G401 (cell line): ENCODE measurements at regions not wholly inside any gene's neighbourhood (a gene's known extent, or its start where the extent isn't known, plus 50 kb on each side); places are given as distances from the start of the nearest gene placed in this dataset.

ENCODE experiments used
- DNase-seq: peaks from one replicate; pipeline ENCODE4 v3.0.0-alpha.2; 2015; ENCODE audit warnings: low spot score
- in situ Hi-C: cut with HindIII; loops from 2 replicates; pipeline ENCODE4 v1.10.0; 2016; ENCODE audit warnings: low sequenced_read_pairs, mixed read lengths

DNA sequence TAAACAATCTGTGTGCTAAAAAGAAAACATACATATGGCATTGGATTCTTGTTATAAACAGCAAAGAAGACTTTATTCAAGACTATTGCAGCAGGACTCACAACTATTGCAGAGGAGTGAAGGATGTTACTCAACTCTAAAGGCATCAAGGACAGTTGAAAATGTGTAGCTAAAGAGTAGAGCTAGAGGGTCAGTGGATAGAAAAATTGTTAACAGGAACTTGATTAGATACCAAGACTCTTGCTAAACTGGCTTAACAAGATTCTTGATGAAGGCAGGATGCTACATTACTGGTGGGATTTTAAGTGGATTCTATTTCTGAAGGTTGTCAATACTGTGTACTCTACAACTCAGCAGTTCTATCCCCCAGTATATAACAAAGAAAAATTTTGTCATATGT, 1183.3 kb downstream of the SLITRK1 start:
- no peak for DNase-seq
- in situ Hi-C loops, result no loop called here

DNA sequence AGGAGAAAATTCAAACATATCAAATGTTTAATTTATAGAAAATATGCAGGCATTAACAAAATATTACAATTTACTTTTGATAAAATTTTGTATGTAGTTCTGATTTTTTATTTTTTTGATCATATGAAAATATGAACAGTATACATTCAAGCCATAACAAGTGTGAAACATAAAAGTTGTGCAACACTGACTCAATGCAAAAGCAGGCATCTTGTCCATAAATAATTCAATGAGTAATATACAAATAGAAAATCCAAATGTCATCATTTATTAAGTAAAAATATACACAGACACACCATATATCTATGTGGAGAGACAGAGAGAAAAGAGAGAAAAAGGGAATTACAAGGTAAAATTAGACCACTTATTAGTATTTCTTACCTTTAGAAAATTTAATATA, 1183.9 kb downstream of the SLITRK1 start:
- DNase-seq, result no peak
- in situ Hi-C loops, result no loop called here

DNA sequence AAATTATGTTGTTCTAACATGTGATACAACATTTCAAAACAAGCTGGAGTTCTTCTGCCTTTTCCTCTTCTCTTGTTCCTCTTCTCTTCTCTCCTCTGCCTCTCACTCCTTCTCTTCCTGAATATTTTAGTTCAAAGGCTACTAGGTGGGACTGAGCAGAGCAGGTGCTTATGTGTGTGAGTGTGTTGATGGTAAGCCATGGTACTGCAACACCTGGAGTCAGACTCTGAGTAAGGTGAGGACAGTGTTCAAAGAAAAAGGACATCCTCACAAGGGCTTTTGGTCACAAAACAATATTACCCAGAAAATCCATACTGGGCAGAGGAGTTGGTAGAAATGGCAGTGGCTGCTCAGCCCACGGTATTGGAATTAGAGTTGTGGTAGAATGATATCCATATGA, 1188.7 kb downstream of the SLITRK1 start:
- no peak for DNase-seq
- in situ Hi-C loops, result no loop called here

DNA sequence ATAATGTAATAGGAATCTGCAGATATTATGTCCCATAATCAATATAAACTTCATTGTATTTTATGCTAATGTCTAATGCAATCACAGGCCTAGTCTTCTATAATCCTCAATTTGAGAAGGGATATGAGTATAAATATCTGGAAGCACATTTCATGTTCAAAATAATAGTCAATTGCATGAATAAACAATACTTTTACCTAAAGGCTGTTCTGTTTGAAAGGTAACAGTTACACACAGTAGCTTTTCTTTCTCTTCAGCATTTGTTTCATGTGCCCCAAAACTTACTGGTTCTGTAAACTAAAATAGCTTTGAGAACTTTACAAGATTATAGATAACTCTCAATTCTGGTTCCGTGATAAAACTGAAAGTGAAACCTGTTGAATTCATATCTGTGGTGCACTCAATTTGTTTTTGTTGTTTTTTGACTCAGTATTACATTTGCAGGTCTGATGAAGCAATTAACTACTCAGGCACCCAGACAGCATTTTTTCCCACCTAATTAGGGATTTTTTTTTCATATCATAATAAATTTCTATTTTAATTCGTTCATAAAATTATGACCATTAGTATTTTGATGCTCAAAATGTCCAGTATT, 1193.8 kb downstream of the SLITRK1 start:
- DNase-seq, result no peak
- in situ Hi-C loops, result no loop called here

DNA sequence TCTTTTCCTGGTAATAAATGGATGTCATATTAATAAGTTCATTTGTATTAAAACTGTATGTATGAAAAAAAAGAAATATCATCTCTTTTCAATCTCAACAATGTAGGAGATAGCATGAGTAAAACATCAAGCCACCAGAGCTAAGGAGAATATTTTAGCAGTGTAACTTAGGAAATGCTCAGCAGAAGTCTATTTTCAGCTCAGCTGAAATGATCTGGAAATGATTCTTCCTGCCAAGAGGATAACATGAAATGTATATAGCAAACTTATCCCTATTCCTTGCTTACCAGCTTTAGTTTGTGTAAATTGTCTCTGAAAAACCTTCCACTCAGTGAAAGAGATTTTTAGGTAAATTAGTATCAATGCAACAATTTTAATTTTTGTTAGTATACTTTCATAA, 1194.4 kb downstream of the SLITRK1 start:
- in situ Hi-C loops, result no loop called here
- no peak for DNase-seq

DNA sequence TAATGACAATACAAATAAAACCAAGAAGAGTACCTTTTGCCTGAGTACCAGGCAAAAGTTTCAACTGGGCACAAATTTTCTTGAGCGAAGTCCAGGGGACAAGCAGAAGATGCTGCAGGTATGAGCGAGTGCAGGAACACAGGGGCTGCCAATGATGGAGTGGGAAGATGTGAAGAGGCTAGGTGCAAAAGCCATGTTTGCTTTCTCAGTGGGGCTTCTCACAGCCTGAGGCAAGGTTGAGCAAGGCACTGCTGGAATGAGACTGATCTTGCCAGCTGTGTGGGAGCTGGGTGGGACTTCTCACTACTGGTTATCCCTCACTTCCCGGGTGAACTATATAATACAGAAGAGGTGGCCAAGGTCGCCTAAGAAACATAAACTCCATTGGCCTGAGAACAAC, 1200.7 kb downstream of the SLITRK1 start:
- in situ Hi-C loops, result no loop called here
- DNase-seq, result no peak

DNA sequence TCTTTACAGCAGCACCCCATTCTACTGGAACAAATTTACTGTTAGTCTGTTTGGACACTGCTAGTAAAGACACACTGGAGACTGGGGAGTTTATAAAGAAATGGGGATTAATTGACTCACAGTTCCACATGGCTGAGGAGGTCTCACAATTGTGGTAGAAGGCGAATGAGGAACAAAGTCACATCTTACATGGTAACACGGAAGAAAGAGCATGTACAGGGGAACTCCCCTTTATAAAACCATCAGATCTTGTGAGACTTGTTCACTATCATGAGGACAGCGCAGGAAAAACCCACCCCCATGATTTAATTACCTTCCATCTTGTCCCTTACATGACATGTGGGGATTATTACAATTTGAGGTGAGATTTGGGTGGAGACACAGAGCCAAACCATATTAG, 1204.2 kb downstream of the SLITRK1 start:
- DNase-seq, result no peak
- in situ Hi-C loops, result no loop called here

DNA sequence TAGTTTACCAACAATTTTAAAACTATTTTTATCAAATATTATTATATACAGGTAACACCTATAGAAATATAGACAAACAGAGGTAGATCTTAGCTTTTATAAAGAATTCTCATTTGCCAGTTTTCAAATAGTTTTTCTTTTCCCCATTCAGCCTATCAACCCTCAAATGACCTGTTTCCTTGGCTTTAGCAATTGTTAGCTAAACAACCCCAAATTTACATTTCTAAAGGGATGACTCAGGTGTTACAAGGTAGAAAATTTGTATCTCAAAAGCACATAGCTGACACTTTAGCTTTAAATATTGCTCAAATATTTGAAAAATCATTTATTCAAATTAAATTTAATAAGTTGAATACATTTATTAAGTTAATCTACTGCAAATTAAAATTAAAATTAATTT, 1207.2 kb downstream of the SLITRK1 start:
- in situ Hi-C loops, result no loop called here
- DNase-seq, result no peak

DNA sequence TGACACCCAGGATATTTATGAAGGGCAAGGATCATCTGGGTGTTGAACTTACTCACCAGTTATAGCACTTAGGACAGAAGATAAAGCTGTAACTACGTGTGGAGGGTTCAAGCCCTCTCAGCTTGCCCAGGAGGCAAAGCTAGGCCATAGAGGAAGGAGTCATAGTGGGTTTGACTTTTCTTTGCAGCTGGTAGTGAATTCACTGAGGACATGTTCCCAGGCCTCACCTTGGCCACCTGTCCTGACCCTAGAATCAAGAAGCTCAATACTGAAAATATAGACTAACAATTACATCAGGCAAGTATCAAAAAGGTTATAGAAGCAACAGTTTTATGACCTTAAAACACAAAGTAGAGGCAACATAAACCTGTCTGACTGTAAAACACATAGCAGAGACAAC, 1207.7 kb downstream of the SLITRK1 start:
- in situ Hi-C loops, result no loop called here
- no peak for DNase-seq

DNA sequence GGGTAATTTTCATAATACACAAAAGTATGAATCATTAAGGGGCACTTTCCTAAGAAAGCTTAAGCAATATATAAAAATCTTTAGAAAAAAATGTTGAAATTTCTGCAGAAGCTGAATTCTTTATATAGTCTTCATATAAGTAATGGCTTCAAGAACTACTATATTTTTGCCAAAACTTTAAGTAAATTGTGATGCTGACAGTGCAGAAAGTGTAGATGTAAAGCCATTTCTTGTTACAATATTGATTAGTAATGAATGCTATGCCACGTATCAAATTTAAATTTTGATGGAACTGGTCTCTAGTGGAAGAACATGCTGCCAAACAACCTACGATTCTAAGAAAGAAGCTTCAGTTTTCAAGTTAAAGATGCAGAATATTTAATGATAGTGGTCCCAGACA, 1210.0 kb downstream of the SLITRK1 start:
- no peak for DNase-seq
- in situ Hi-C loops, result no loop called here

DNA sequence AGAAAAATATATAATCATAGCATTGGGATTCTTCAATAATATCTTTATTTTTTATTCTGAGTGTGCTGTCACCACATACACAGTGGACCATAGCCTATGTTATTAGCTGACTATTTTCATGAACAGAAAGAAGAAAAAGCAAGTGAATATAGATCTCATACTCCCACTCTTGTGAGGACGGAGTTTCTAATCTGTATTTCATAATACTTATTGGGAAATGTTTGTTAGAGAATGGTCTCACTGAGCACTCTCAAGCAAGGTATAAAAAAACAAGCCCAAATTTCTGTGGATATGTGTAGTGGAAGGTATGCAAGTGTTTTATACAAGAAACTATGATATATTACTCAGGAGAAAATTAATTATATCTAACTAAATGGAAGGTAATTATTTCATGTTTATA, 1218.1 kb downstream of the SLITRK1 start:
- in situ Hi-C loops, result no loop called here
- no peak for DNase-seq

DNA sequence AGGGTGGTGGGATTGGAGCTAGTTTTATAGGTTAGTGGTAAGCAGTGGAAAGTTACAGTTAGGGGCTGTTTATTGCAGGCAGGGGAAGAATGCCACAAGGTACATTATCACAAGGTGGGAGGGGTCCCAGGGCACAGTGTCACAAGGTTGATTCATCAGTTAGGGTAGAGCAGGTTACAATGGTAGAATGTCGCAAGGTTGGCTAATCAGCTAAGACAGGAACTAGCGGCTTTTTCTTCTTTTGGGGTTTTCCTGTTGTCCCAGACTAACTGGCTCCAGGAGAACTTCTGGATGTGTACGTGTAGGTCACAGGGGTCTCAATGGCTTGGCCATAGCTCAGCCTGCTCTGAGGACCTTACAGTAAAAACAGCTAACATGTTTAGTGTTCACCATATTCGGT, 1221.1 kb downstream of the SLITRK1 start:
- DNase-seq, result no peak
- in situ Hi-C loops, result no loop called here

DNA sequence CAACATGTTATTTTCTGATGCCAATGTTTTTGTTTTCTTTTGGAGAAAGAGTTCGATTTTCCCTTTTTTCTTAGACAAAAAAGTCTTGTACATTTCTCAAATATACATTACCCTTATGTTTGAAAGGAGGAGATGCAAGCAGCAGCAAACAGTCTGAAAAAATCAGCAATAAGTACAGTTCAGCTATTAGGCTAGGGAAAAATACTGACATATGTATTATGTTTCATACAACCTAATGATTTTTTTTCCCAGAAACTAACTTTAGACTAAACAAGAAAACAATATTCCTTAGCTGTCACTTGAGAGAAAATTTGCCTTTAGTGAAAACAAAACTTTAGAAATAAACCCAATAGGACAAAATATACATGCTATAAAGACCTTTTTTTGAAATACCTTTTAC, 1223.5 kb downstream of the SLITRK1 start:
- no peak for DNase-seq
- in situ Hi-C loops, result no loop called here

DNA sequence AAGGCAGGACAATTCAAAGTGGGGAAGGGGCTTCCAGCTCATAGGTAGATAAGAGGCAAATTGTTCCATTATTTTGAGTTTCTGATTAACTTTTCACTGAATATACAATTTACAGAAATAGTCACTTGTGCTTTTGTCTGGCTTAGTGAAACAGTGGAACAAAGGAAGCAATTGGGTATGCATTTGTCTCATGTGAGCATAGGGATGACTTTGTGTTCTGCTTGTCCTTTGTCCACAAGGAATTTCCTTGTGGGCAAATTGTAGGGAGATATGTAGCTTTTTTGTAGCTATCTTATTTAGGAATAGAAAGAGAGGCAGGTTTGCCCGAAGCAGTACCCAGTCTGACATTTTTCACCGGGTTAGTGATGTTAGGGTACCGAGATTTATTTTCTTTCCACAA, 1224.8 kb downstream of the SLITRK1 start:
- DNase-seq, result no peak
- in situ Hi-C loops, result no loop called here

DNA sequence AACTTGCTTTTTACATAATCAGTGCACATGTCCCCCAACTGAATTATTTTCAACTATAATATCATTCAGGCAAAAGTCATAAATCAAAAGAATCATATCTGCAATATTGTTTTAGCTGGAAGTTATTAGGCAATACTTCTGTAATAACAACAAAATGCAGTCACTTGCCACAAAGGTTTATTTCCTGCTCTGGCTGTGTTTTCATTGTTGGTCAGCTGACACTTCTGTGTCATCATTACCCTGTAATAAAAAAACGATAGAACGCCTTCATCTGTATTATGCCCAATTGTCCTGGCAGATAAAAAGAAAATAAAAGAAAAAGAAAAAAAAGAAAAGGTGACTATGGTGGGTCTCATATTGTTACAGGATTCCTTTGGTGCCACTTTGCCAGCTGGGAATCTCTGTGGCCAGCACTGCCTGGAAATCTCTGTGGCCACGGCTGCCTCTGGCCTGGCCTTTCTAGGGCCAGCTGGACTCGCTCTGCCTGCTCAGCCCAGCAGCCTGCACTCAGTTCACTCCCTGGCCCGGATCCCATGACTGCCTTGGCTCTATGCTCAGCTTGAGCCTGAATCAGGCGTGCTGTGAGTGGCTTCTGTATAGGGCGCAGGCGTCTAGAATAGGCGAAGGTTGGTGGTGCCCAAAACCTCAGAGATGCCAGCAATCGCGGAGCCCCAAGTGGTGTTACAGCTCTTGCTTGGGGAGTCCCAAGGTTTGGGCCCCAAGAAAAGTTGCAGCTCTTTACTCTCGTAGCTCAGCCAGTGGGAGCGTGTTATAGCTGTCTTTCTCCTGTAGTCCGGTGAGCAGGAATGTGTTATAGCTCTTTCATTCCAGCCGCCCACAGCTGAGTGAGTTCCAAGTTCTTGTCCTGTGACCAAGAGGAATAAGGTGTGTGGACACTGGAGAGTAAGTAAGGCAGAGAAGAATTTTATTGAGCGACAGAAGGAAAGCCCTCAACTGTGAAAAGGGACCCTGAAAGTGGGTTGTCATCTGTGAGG, 1227.1 kb downstream of the SLITRK1 start:
- in situ Hi-C loops, result no loop called here

DNA sequence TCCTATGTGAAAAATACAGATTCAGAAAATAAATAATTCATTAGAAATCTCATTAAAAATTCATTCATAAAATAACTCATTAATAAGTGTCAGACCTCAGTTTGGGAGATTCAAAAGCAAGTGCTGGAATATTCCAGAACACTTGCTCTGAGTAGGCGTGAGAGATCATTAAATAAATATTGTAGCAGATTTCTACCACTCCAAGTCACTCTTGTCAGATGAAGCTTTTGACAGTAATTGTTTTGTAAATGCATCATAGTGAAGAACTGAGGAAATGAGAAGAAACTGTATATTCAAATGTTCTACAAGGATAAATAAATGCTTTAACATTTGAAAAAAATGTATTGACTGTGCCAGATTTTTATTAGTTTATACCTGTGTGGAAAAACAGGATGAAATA, 1228.1 kb downstream of the SLITRK1 start:
- in situ Hi-C loops, result no loop called here
- DNase-seq, result no peak

More for the DNA sequence above, 1227.1 kb downstream of the SLITRK1 start:
- DNase-seq, result no peak

DNA sequence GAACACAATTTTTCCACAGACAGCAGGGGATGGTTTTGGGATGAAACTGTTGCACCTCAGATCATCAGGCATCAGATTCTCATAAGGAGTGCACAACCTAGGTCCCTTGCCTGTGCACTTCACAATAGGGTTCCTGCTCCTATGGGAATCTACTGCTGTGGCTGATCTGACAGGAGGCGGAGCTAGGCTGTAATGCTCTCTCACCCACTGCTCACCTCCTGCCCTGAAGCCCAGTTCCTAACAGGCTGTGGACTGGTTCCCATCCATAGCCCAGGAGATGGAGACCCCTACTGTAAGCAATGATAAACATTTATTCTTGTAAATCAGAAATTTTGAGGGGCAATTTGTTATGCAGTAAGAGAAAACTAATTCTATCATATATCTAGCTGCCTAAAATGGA, 1234.7 kb downstream of the SLITRK1 start:
- no peak for DNase-seq
- in situ Hi-C loops, result no loop called here

DNA sequence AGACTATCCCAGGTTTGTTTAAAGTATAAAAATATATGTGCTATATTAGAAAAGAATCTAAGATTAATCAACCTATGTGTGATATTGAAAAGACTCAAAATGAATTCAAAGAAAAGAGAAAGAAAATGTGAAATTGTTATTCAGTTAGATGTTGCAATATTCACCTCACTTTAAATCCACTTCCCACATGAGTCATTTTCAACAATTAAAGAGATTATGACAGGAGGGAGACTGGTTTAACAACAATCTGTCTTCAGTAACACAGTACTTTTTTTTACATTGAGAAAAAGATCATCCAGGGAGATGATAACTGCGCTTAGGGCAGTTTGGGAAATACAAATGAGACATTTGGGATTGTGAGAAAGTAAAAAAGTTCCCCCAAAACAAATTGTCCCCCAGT, 1246.2 kb downstream of the SLITRK1 start:
- DNase-seq, result no peak
- in situ Hi-C loops, result no loop called here

DNA sequence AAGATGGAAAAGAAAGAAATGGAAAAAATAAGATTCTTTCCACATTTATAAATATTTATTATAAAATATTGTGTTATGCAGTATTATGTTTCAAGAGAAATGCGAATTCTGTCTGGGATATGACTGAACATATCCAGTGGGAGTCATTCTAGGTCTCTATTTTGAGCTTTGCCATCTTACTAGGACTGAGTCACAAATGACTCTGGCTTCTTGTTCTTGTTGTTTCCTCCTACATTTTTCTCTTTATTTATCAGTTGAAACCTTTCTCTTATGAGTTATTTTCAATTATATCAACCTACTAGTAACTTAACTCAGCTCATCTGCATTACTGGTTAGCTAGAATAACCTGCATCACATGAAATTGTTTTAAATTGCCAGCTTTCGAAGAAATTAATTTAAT, 1247.3 kb downstream of the SLITRK1 start:
- in situ Hi-C loops, result no loop called here
- DNase-seq, result no peak

DNA sequence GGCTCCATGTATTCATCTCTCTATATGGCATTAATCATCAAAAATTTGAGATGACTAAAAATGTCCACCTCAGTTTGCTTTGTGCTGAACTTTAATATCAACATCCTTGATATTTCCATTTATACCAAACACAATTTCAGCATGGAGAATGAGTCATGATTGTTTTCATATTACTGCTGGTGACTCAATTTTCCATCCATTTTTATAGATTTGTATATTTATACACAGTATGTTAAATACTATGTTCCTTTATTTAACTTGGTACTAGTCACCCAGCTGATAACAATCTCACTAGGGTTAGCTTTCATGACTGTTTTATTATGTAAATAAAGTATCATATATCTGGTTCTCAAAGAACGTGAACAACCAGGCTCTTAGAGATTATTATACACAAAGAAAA, 1255.1 kb downstream of the SLITRK1 start:
- no peak for DNase-seq
- in situ Hi-C loops, result no loop called here

DNA sequence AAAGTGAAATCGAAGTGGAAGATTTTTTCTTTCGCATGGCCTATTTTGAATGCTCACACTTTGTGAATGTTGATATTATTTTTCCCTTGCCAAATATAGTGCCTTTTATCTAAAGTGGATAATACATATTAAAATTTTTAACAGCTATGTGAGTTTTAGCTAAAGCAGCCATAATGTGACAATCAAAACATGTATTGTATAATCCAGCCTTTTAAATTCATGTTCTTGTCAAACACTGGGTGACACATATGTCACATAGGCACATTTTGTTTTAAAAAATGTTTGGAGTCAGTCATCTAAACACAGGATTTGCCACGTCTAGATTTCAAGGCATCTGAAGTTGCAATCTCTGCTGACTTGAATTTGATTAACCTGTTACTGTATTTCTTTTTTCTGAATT, 1256.6 kb downstream of the SLITRK1 start:
- in situ Hi-C loops, result no loop called here

More for the DNA sequence above, 1256.6 kb downstream of the SLITRK1 start:
- no peak for DNase-seq
